Lower lobe of right lung (tissue), 2 donors: ENCODE measurements at regions not wholly inside any gene's neighbourhood (a gene's known extent, or its start where the extent isn't known, plus 50 kb on each side); places are given as distances from the start of the nearest gene placed in this dataset.

Source experiments
- ATAC-seq, 2 donors: fragments of 200-7000 bp; cut with Tn5 transposase; one replicate each; pipeline ENCODE4 v1.9.1; 2020 to 2022; ENCODE audit warnings: mild to moderate bottlenecking in 2 of 2, moderate library complexity in 2 of 2
- DNase-seq: peaks from one replicate; pipeline ENCODE4 v3.0.0-alpha.2; 2020
- H3K27ac ChIP-seq: fragments of 200-600 bp; one replicate; pipeline ENCODE4 v1.8.0; 2022
- H3K27me3 ChIP-seq: fragments of 200-600 bp; one replicate; pipeline ENCODE4 v1.8.0; 2022; ENCODE audit warnings: low read depth
- H3K36me3 ChIP-seq: fragments of 200-600 bp; one replicate; pipeline ENCODE4 v1.8.0; 2022; ENCODE audit warnings: mild to moderate bottlenecking
- H3K4me1 ChIP-seq: fragments of 200-600 bp; one replicate; pipeline ENCODE4 v1.8.0; 2022
- H3K4me3 ChIP-seq: fragments of 200-600 bp; one replicate; pipeline ENCODE4 v1.8.0; 2022; ENCODE audit warnings: mild to moderate bottlenecking
- H3K9me3 ChIP-seq: fragments of 200-600 bp; one replicate; pipeline ENCODE4 v1.8.0; 2022
- intact Hi-C: fragments of 100-400 bp; cut with DNase I; formaldehyde crosslinking; loops from one replicate; pipeline ENCODE4 v1.11.0; 2022
- TF ChIP-seq, protein P1 (sequence below): fragments of 200-600 bp; IDR thresholded peaks from one replicate; pipeline ENCODE4 v1.8.0; 2022; ENCODE audit warnings: antibody characterized with exemption, mild to moderate bottlenecking
- donor health status: DM: no; HTN: yes; CAD: no; lungs with severe emphysema.

- Histone ChIP-seq H3K9me3 (no peaks in the 10 kb centered on the region), H3K27me3 (no peaks in the 10 kb centered on the region), H3K36me3 (no peaks in the 10 kb centered on the region), H3K4me3 (no peak overlapping the region), H3K4me1 (peaks cover 6% of the 10 kb centered on the region), H3K27ac (no peak overlapping the region)
- TF ChIP-seq, protein P1, sequence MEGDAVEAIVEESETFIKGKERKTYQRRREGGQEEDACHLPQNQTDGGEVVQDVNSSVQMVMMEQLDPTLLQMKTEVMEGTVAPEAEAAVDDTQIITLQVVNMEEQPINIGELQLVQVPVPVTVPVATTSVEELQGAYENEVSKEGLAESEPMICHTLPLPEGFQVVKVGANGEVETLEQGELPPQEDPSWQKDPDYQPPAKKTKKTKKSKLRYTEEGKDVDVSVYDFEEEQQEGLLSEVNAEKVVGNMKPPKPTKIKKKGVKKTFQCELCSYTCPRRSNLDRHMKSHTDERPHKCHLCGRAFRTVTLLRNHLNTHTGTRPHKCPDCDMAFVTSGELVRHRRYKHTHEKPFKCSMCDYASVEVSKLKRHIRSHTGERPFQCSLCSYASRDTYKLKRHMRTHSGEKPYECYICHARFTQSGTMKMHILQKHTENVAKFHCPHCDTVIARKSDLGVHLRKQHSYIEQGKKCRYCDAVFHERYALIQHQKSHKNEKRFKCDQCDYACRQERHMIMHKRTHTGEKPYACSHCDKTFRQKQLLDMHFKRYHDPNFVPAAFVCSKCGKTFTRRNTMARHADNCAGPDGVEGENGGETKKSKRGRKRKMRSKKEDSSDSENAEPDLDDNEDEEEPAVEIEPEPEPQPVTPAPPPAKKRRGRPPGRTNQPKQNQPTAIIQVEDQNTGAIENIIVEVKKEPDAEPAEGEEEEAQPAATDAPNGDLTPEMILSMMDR = no peak
- intact Hi-C loops = no loop called here
- DNase-seq = no peak
- no peak for ATAC-seq
Observed at GRCh38 chr5:53160895-53161294, 51.3 kb upstream of the MOCS2 start.

GRCh38 chr5:53161876-53162275 lies 52.3 kb upstream of the MOCS2 start:
- Histone ChIP-seq H3K4me1 (peaks cover 12% of the 10 kb centered on the region), H3K9me3 (no peaks in the 10 kb centered on the region), H3K27ac (no peak overlapping the region), H3K4me3 (no peak overlapping the region), H3K27me3 (no peaks in the 10 kb centered on the region), H3K36me3 (no peaks in the 10 kb centered on the region)
- ATAC-seq (no peak), DNase-seq (no peak)
- intact Hi-C loops = no loop called here
- TF ChIP-seq, protein P1 = no peak

DNA sequence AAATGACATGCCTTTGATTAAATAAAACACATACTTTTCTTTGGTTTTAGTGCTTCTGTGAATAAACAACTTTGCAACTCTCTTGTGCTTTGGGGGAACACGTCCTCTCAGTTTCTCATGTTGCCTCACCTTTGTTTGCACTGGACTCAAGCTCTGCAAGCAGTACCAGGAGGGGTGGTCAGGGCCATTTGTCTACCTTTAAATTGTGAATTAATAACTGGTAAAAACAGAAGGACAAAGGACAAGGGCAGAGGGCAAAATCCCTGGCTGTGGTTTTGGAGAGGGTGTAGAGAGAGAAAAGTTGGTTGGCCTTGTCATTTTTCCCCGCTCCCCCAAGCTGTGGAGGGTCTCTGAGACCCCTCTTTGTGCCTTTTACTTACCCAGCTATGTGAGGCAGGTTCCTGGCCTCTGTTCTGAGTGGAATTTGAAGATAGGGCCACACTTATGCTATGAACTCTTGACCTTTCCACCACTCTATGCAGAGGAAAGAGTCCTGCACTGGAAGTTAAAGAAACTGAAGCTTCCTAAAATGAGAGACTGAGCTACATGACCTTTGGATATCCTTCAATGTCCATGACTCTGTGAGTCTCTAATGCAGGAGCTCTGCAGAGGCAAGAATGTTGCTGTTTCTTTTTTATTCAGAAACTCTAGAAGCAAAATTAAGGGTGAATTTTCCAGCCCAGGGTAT lies 55.1 kb upstream of the MOCS2 start:
- Histone ChIP-seq H3K27me3 (no peaks in the 10 kb centered on the region), H3K9me3 (no peaks in the 10 kb centered on the region), H3K4me3 (no peak overlapping the region), H3K4me1 (peaks cover 29% of the 10 kb centered on the region), H3K27ac (no peak overlapping the region), H3K36me3 (no peaks in the 10 kb centered on the region)
- ATAC-seq (peak; percentile 47 to 79), DNase-seq (no peak)
- intact Hi-C loops = no loop called here
- TF ChIP-seq, protein P1 = no peak

DNA sequence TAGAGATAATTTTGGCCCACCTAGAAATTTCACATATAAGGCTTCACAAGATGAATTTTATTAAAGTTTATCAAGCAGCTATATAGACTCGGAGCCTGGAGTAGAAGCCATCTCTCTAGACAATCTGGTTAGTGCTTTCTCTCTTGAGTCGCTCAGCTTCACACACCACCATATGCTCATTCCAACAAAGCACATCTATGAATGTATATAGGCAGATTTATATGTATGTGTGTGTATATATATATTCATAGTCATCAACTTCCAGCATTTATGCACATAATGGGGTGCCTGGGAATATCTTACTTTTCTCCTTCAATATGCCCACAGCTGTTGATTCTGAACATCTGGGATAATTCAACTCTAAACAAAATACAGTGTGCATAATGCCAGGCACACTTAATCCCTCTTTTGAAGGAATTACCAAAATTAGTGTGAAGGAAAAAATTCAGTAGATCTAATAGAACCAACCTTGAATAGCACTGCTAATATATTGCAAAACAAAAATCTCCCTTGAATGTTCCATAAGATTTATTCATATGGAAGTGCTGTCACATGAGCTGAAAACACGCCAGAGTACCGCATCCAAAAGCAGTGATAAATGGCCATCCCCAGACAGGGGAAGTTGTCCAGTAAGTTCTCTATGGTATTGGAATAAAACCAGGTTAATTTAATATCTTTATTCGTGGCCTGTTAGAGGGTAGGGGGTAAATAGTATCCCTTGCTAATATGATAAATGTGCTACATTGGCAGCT lies 56.0 kb upstream of the MOCS2 start:
- intact Hi-C loops = no loop called here
- DNase-seq (no peak), ATAC-seq (no peak)
- Histone ChIP-seq H3K4me1 (peaks cover 29% of the 10 kb centered on the region), H3K27me3 (no peaks in the 10 kb centered on the region), H3K9me3 (no peaks in the 10 kb centered on the region), H3K27ac (no peak overlapping the region), H3K4me3 (no peak overlapping the region), H3K36me3 (no peaks in the 10 kb centered on the region)
- TF ChIP-seq, protein P1 = no peak

DNA sequence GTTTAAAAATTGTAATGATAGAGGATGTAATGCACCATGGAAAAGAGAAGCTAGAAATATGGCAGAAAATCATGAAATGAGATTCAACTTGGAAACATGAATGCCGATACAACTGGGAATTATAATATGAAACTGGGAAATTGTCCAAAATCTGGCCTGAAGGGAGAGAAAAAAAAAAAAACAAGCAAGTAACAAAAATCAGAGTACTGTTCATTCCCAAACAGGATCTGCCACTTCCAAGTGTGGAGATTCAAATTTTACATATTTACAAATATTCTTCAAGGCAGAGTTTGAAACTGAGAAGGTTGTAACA lies 56.6 kb upstream of the MOCS2 start:
- no peaks in the 10 kb centered on the region for H3K9me3 ChIP-seq
- ATAC-seq (no peak), DNase-seq (no peak)
- no peaks in the 10 kb centered on the region for H3K36me3 ChIP-seq
- H3K27me3 ChIP-seq = no peaks in the 10 kb centered on the region
- peaks cover 29% of the 10 kb centered on the region for H3K4me1 ChIP-seq
- intact Hi-C loops = no loop called here
- TF ChIP-seq, protein P1 = no peak
- H3K27ac ChIP-seq = no peak overlapping the region
- no peak overlapping the region for H3K4me3 ChIP-seq
